Calu3 (cell line): ENCODE measurements at regions not wholly inside any gene's neighbourhood (a gene's known extent, or its start where the extent isn't known, plus 50 kb on each side); places are given as distances from the start of the nearest gene placed in this dataset.

ENCODE experiments used
- BruUV-seq: library from RNA; stranded (reverse); fragments of 400-500 nt; replicated peaks from 2 replicates; lab custom pipeline; 2021; lab: Mats Ljungman, UMichigan
- CTCF ChIA-PET: fragments of 300-600 bp; sonication (Branson Sonifier 250); formaldehyde crosslinking; loops from one replicate; lab custom pipeline; 2022; ENCODE audit warnings: antibody characterized with exemption; lab: Charles Lee
- DNase-seq: peaks from one replicate; pipeline ENCODE4 v3.0.0; 2022
- H3K27ac Mint-ChIP-seq: one replicate; pipeline ENCODE4 v1.8.0; 2022; ENCODE audit warnings: mixed read lengths; ENCODE audit not compliant: unreplicated experiment
- H3K27me3 Mint-ChIP-seq: one replicate; pipeline ENCODE4 v1.8.0; 2022; ENCODE audit warnings: mixed read lengths; ENCODE audit not compliant: unreplicated experiment
- H3K36me3 Mint-ChIP-seq: one replicate; pipeline ENCODE4 v1.8.0; 2022; ENCODE audit warnings: mild to moderate bottlenecking, moderate library complexity, mixed read lengths; ENCODE audit not compliant: insufficient read depth, unreplicated experiment
- H3K4me1 Mint-ChIP-seq: one replicate; pipeline ENCODE4 v1.8.0; 2022; ENCODE audit warnings: mild to moderate bottlenecking, low read depth, mixed read lengths; ENCODE audit not compliant: unreplicated experiment
- H3K4me3 Mint-ChIP-seq: one replicate; pipeline ENCODE4 v1.8.0; 2022; ENCODE audit warnings: mild to moderate bottlenecking, low read depth, moderate library complexity, mixed read lengths; ENCODE audit not compliant: unreplicated experiment
- H3K9me3 Mint-ChIP-seq: one replicate; pipeline ENCODE4 v1.8.0; 2022; ENCODE audit warnings: low read depth, mixed read lengths; ENCODE audit not compliant: unreplicated experiment
- intact Hi-C: fragments of 100-400 bp; cut with micrococcal nuclease; formaldehyde crosslinking; loops from one replicate; pipeline ENCODE4 v1.10.0; 2022; ENCODE audit not compliant: unreplicated experiment
- TF ChIP-seq, protein P1 (sequence below): fragments of 200-600 bp; IDR thresholded peaks from one replicate; pipeline ENCODE4 v1.8.0; 2022; ENCODE audit warnings: antibody characterized with exemption; ENCODE audit not compliant: unreplicated experiment

DNA sequence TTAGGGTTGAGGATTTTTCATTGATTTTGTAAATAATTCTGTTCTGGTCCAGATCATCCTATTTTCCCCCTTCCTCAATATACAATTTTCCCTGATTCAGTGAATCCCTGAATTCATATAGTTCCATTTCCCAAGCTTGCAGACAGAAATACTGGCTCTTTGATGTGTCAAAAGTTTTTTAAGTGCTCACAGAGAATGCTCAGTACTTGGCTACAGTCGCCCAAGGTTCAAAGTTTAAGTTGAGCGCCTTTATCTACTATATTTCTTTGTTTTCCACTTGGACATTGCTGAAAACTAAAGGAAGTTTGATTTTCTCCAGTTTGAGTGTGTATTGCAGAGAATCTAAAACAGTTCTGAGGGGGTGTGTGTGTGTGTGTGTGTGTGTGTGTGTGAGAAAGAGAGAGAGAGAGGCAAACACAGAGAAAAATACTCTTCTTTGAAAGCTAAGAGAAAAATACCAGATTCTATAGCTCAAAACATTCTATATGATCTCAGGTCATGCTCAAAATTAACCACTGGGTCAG is 136.2 kb upstream of the ACO1 start:
- H3K36me3 Mint-ChIP-seq, result no peaks in the 10 kb centered on the region

DNA sequence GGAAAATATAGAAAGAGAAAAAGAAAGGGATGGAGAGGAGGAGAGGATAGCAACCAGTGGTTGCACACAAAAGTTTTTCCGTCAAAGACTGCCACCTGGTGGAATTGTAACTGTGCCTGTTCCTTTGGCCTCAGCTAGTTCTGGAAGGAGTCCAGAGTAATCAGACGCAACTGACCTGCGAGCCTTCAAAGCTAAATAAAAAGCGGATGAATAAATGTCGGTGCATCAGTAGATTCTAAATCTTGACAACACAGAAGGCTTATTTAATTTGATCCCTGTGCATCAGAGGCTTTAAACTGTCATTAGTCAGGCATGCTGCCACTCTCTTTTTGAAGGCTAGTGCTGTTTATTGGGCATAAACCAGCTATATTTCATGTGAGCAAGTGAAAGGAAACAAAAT is 132.9 kb upstream of the ACO1 start:
- no TSS peak for BruUV-seq
- Mint-ChIP-seq H3K27me3 (no peaks in the 10 kb centered on the region), H3K4me3 (no peak overlapping the region), H3K27ac (no peak overlapping the region), H3K4me1 (no peaks in the 10 kb centered on the region), H3K36me3 (no peaks in the 10 kb centered on the region), H3K9me3 (no peaks in the 10 kb centered on the region)
- DNase-seq, result peak; percentile 62
- CTCF ChIA-PET, result no interaction called here
- intact Hi-C loops, result loop anchor here (1.0 to 2.0 kb wide), 2 partner anchors 103 to 335 kb away; no protein-coding TSS in a partner anchor
- TF ChIP-seq, protein P1, sequence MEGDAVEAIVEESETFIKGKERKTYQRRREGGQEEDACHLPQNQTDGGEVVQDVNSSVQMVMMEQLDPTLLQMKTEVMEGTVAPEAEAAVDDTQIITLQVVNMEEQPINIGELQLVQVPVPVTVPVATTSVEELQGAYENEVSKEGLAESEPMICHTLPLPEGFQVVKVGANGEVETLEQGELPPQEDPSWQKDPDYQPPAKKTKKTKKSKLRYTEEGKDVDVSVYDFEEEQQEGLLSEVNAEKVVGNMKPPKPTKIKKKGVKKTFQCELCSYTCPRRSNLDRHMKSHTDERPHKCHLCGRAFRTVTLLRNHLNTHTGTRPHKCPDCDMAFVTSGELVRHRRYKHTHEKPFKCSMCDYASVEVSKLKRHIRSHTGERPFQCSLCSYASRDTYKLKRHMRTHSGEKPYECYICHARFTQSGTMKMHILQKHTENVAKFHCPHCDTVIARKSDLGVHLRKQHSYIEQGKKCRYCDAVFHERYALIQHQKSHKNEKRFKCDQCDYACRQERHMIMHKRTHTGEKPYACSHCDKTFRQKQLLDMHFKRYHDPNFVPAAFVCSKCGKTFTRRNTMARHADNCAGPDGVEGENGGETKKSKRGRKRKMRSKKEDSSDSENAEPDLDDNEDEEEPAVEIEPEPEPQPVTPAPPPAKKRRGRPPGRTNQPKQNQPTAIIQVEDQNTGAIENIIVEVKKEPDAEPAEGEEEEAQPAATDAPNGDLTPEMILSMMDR, result peak; percentile 46

More for the DNA sequence above, 136.2 kb upstream of the ACO1 start:
- peaks cover 11% of the 10 kb centered on the region for H3K27me3 Mint-ChIP-seq
- H3K9me3 Mint-ChIP-seq, result no peaks in the 10 kb centered on the region
- H3K27ac Mint-ChIP-seq, result no peak overlapping the region
- intact Hi-C loops, result no loop called here
- CTCF ChIA-PET, result no interaction called here
- no peak for DNase-seq
- no peaks in the 10 kb centered on the region for H3K4me1 Mint-ChIP-seq
- TF ChIP-seq, protein P1, result no peak
- BruUV-seq, result no TSS peak
- no peak overlapping the region for H3K4me3 Mint-ChIP-seq

DNA sequence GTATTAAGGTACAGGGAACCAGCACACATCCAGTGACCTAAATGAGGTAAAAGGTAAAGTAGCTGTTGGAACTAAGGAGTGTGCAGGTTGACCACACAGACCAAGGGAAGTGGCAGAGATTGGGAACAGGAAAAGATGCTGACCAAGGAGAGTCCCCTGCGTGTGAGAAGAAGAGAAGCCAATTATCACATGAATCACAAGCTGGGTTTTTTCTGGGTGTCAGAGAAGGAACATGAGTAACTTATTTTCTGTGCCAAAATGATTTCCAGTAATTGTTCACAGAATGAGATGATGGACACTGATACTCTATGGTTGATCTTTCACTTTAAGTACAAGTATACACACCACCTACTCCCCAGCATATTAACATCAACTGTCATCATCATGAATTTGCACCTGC is 130.7 kb upstream of the ACO1 start:
- peaks cover 13% of the 10 kb centered on the region for H3K27me3 Mint-ChIP-seq
- no peak overlapping the region for H3K4me3 Mint-ChIP-seq
- H3K27ac Mint-ChIP-seq, result no peak overlapping the region
- intact Hi-C loops, result no loop called here
- CTCF ChIA-PET, result no interaction called here
- TF ChIP-seq, protein P1, result no peak
- no peaks in the 10 kb centered on the region for H3K9me3 Mint-ChIP-seq
- no peak for DNase-seq
- H3K4me1 Mint-ChIP-seq, result no peaks in the 10 kb centered on the region
- H3K36me3 Mint-ChIP-seq, result no peaks in the 10 kb centered on the region
- no TSS peak for BruUV-seq

DNA sequence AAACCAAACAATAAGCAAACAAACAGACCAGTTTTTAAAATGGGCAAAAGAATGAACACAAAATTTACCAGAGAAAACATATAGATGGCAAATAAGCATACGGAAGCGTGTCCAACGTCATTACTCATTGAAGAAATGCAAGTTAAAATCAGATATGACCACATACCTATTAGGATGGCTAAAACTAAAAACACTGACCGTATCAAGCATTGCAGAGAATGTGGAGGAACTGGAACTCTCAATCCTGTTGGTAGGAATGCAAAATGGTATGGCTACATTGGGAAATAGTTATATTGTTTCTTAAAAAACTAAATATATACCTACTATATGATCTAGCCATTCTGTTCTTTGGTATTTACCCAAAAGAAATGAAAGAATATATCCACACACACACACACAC is 129.4 kb upstream of the ACO1 start:
- BruUV-seq, result no TSS peak
- Mint-ChIP-seq H3K27ac (no peak overlapping the region), H3K9me3 (no peaks in the 10 kb centered on the region), H3K4me1 (no peaks in the 10 kb centered on the region), H3K27me3 (peaks cover 15% of the 10 kb centered on the region), H3K36me3 (no peaks in the 10 kb centered on the region), H3K4me3 (no peak overlapping the region)
- CTCF ChIA-PET, result no interaction called here
- DNase-seq, result no peak
- intact Hi-C loops, result no loop called here
- TF ChIP-seq, protein P1, result no peak
